ENCODE measurements at regions not wholly inside any gene's neighbourhood (a gene's known extent, or its start where the extent isn't known, plus 50 kb on each side); places are given as distances from the start of the nearest gene placed in this dataset.

- H3K27ac ChIP-seq, result no peak overlapping the region
These were observed 260.0 kb upstream of the CRY1 start for GRCh38 chr12:107353312-107353711.

GRCh38 chr12:107355004-107355565, 261.7 kb upstream of the CRY1 start:
- Histone ChIP-seq H3K4me1 (no peaks in the 10 kb centered on the region), H3K36me3 (no peaks in the 10 kb centered on the region), H3K4me3 (no peak overlapping the region), H3K27ac (no peak overlapping the region), H3K9me3 (no peaks in the 10 kb centered on the region), H3K27me3 (no peaks in the 10 kb centered on the region)
- TF ChIP-seq POLR2A (IDR thresholded peaks at IDR 0.05), result no peak
- TF ChIP-seq EP300 (IDR thresholded peaks at IDR 0.05), result no peak
- no peak for TF ChIP-seq CTCF (IDR thresholded peaks at IDR 0.05)
- no peak for TF ChIP-seq POLR2AphosphoS5 (IDR thresholded peaks at IDR 0.05)
- WGBS, result 68% methylated on average over 10 of the region's 10 CpGs
- DNase-seq (ENCODE audit: low spot score in 2 of 2), result no peak

More at GRCh38 chr12:107353312-107353711, 260.0 kb upstream of the CRY1 start:
- peaks cover 8% of the 10 kb centered on the region for H3K4me1 ChIP-seq
- WGBS, result 88% methylated on average over 2 of the region's 2 CpGs
- H3K4me3 ChIP-seq, result no peak overlapping the region
- no peaks in the 10 kb centered on the region for H3K36me3 ChIP-seq
- no peaks in the 10 kb centered on the region for H3K27me3 ChIP-seq
- DNase-seq (ENCODE audit: low spot score in 2 of 2), result no peak
- H3K9me3 ChIP-seq, result no peaks in the 10 kb centered on the region
- TF ChIP-seq CTCF (IDR thresholded peaks at IDR 0.05), result no peak
- no peak for TF ChIP-seq POLR2A (IDR thresholded peaks at IDR 0.05)
- TF ChIP-seq POLR2AphosphoS5 (IDR thresholded peaks at IDR 0.05), result no peak
- no peak for TF ChIP-seq EP300 (IDR thresholded peaks at IDR 0.05)

- no peak for DNase-seq (ENCODE audit: low spot score in 2 of 2)
- TF ChIP-seq POLR2A (IDR thresholded peaks at IDR 0.05) (no peak), CTCF (IDR thresholded peaks at IDR 0.05) (no peak), EP300 (IDR thresholded peaks at IDR 0.05) (no peak), POLR2AphosphoS5 (IDR thresholded peaks at IDR 0.05) (no peak)
- WGBS, result 78% methylated on average over 1 of the region's 1 CpG
These were observed 262.3 kb upstream of the CRY1 start for GRCh38 chr12:107355612-107356011.

GRCh38 chr12:107356266-107356936, 263.1 kb upstream of the CRY1 start:
- WGBS, result 80% methylated on average over 7 of the region's 7 CpGs
- Histone ChIP-seq H3K27me3 (no peaks in the 10 kb centered on the region), H3K4me3 (no peak overlapping the region), H3K4me1 (no peaks in the 10 kb centered on the region), H3K9me3 (no peaks in the 10 kb centered on the region), H3K27ac (no peak overlapping the region), H3K36me3 (no peaks in the 10 kb centered on the region)
- no peak for DNase-seq (ENCODE audit: low spot score in 2 of 2)
- TF ChIP-seq EP300 (IDR thresholded peaks at IDR 0.05) (no peak), POLR2A (IDR thresholded peaks at IDR 0.05) (no peak), POLR2AphosphoS5 (IDR thresholded peaks at IDR 0.05) (no peak), CTCF (IDR thresholded peaks at IDR 0.05) (no peak)

More at GRCh38 chr12:107355612-107356011, 262.3 kb upstream of the CRY1 start:
- Histone ChIP-seq H3K36me3 (no peaks in the 10 kb centered on the region), H3K9me3 (no peaks in the 10 kb centered on the region), H3K27me3 (no peaks in the 10 kb centered on the region), H3K4me1 (no peaks in the 10 kb centered on the region), H3K27ac (no peak overlapping the region), H3K4me3 (no peak overlapping the region)

- H3K27me3 ChIP-seq, result no peaks in the 10 kb centered on the region
- WGBS, result 69% methylated on average over 2 of the region's 2 CpGs
- H3K9me3 ChIP-seq, result no peaks in the 10 kb centered on the region
- no peaks in the 10 kb centered on the region for H3K36me3 ChIP-seq
- TF ChIP-seq POLR2A (IDR thresholded peaks at IDR 0.05) (no peak), POLR2AphosphoS5 (IDR thresholded peaks at IDR 0.05) (no peak), EP300 (IDR thresholded peaks at IDR 0.05) (no peak), CTCF (IDR thresholded peaks at IDR 0.05) (no peak)
- no peak overlapping the region for H3K27ac ChIP-seq
- no peak overlapping the region for H3K4me3 ChIP-seq
- no peak for DNase-seq (ENCODE audit: low spot score in 2 of 2)
- H3K4me1 ChIP-seq, result no peaks in the 10 kb centered on the region
These were observed 263.6 kb upstream of the CRY1 start for GRCh38 chr12:107356937-107357295.
